GM12892 (cell line): ENCODE measurements at regions not wholly inside any gene's neighbourhood (a gene's known extent, or its start where the extent isn't known, plus 50 kb on each side); places are given as distances from the start of the nearest gene placed in this dataset.

Experiments used
- DNase-seq: peaks from one replicate; pipeline ENCODE4 v3.0.0; 2011; ENCODE audit not compliant: insufficient read length
- FAIRE-seq: peaks from 2 replicates; lab custom pipeline; 2011; peaks lifted over from hg19 to GRCh38; lab: Jason Lieb, UNC
- POLR2A ChIP-seq: IDR thresholded peaks from 2 replicates; pipeline ENCODE4 v1.6.1; 2011; ENCODE audit warnings: low read depth, low read length, control low read depth
- POLR2AphosphoS5 ChIP-seq: IDR thresholded peaks from 2 replicates; pipeline ENCODE4 v1.6.1; 2011; ENCODE audit warnings: low read depth, low read length, control low read depth
- TAF1 ChIP-seq: IDR thresholded peaks from 2 replicates; pipeline ENCODE4 v1.6.1; 2011; ENCODE audit warnings: low read depth, mild to moderate bottlenecking, control low read depth, low read length, borderline replicate concordance

DNA sequence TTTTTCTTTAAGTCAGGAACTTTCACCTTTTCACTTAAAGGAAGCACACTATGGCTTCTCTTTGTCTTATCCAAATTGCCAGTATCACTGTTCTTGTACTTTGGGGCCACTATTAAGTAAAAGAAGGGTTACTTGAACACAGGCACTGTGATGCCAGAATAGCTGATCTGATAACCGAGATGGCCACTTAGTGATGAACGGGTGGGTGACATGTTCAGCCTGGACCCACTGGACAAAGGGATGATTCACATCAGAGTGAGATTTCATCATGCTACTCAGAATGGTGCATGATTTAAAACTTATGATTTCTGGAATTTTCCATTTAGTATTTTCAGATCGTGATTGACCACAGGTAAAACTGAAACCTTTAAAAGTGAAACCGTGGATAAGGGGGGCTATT lies 252.6 kb downstream of the KLF13 start:
- TF ChIP-seq TAF1 (no peak), POLR2A (no peak), POLR2AphosphoS5 (no peak)
- FAIRE-seq (no peak), DNase-seq (no peak)

DNA sequence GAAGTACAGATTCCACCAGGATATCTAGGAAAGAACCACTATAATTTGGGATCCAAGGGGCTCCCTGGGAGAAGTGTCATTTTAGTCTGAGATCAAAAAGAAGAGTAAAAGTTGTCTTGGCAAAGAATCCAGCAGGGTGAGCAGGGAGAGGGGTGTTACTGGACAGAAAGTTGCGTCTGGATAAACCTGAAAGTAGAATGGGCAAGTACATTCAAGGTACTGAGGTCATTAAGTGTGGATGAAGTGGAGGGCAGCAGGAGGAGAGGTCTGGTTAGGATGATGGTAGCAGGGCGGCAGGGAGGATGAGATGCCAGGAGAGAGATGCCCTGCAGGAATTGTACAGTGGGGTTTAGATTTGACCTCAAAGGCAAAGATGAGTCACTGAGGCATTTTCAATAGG lies 253.3 kb downstream of the KLF13 start:
- no peak for DNase-seq
- FAIRE-seq = no peak
- TF ChIP-seq POLR2A (no peak), POLR2AphosphoS5 (no peak), TAF1 (no peak)

DNA sequence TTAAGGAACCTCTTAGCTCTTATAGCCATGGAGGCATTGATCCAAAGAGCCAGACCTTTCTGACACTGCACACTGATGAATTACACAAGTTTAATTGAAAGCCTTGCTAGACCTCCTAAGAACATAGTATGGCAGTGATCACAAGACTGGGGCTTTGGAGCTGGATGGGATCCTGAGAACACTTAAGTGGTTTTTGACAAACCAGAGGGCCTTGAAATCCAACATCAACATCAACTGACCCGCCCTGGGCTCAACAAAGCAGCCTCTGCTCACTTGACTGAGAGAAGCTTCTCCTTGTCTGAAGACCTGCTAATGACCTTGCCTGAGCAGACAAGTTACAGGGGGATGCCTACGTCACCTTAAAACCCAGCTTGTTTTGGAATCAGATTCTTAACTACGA lies 257.6 kb downstream of the KLF13 start:
- TF ChIP-seq POLR2AphosphoS5 = no peak
- TF ChIP-seq TAF1 = no peak
- TF ChIP-seq POLR2A = no peak
- DNase-seq (no peak), FAIRE-seq (no peak)

DNA sequence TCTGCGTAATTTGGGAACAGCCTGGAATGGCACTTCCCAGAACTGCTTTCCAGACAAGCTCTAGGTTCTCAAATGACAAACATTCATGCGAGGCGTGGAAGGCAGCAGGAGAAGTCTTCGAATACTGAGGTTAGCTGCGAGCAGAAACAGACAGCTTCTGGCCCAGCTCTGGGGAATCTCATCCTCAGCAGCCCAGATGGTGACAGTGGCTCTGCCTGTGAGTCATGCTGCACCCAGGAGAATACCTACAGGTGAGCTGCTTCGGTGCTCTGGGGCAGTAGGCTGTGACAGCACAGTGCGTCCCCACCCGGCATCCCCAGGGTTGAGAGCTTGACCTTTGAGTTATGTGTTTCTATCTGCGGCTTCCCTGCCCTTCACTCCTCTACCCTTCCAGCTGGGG lies 258.6 kb downstream of the KLF13 start:
- DNase-seq (no peak), FAIRE-seq (no peak)
- TF ChIP-seq TAF1 (no peak), POLR2AphosphoS5 (no peak), POLR2A (no peak)

DNA sequence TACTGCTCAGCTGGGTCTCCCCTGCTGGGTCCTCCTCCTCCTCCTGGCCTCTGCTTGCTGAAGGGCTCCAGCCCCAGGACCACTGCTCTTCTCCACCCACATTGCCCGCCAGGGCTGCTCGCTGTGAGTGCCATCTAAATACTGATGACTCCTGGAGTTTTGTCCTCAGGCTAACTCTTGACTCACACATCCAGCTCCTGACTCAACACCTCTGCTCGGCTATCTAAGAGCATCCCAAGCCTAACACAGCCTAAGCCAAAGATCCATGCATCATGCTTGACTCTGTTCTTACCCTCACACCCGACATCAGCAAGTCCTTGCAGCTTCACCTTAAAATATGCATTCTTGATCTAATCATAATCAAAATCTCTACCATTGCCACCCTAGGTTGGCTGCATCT lies 260.2 kb downstream of the KLF13 start:
- DNase-seq (no peak), FAIRE-seq (no peak)
- no peak for TF ChIP-seq TAF1
- no peak for TF ChIP-seq POLR2A
- TF ChIP-seq POLR2AphosphoS5 = no peak

DNA sequence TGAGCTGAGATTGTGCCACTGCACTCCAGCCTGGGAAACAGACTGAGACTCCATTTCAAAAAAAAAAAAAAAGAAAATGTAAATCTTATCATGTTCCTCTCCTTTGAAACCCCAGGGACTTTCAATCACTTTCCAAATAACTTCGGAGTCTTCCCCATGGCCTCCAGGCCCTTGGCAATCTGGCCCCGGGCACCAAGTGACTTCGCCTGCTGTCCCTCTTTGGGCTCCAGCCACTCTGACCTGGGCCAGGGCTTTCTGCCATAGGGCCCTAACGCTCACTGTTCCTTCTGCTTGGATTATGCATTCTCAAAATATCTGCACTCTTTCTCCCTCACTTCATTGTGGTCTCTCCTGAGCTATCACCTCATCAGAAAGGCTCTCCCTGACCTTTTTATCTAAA lies 260.9 kb downstream of the KLF13 start:
- DNase-seq (no peak), FAIRE-seq (no peak)

DNA sequence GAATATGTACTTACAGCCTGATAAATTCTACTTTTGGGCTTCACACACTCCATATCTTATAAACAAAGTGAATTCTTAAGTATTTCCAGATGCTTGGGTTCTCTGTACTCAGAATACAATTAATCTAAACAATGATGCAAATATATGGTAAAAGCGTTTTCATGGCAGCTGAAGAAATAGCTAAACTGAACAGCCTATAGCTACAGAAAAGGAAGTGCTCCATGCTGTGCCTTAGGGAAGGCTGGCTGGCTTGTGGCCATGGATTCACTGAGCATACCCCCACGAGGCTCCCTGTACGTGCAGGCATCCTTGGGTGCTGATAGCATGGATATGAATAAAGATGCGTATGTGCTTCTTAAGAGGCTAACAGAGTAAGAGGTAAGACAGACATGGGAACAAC lies 264.0 kb downstream of the KLF13 start:
- DNase-seq (no peak), FAIRE-seq (no peak)
- TF ChIP-seq POLR2A (no peak), POLR2AphosphoS5 (no peak), TAF1 (no peak)

More for the DNA sequence above, 260.9 kb downstream of the KLF13 start:
- TF ChIP-seq POLR2AphosphoS5 (no peak), POLR2A (no peak), TAF1 (no peak)

DNA sequence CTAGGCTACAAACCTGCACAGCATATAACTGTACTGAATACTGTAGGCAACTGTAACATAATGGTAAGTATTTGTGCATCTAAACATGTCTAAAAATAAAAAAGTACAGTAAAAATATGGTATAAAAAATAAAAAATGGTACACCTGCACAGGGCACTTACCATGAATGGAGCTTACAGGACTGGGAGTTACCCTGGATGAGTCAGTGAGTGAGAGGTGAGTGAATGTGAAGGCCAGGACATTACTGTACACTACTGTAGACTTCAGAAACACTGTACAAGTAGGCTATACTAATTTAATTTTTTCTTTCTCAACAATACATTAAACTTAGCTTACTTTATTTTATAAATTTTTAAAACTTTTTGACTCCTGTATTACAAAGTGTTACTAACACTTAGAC lies 265.3 kb downstream of the KLF13 start:
- TF ChIP-seq TAF1 (no peak), POLR2A (no peak), POLR2AphosphoS5 (no peak)
- DNase-seq (no peak), FAIRE-seq (no peak)

DNA sequence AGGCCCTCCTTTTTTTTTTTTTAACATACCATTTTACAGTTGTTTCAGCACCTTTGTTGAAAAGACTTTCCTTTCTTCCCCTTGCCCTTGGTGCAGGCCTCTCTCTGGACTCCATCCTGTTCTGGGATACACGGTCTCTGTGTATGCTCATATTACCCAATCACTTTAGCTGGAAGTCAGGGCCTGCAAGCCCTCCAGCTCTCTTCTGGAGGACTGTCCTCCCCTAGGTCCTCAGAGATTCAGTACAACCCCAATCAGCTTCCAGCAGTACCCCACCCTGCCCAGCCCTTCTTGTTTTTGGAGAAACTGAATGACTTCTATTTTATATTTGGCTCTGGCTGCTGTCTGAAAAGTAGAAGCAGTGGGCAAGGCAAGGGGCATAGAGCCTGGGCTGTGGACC lies 270.8 kb downstream of the KLF13 start:
- TF ChIP-seq POLR2A (no peak), TAF1 (no peak), POLR2AphosphoS5 (no peak)
- no peak for FAIRE-seq
- DNase-seq = no peak

DNA sequence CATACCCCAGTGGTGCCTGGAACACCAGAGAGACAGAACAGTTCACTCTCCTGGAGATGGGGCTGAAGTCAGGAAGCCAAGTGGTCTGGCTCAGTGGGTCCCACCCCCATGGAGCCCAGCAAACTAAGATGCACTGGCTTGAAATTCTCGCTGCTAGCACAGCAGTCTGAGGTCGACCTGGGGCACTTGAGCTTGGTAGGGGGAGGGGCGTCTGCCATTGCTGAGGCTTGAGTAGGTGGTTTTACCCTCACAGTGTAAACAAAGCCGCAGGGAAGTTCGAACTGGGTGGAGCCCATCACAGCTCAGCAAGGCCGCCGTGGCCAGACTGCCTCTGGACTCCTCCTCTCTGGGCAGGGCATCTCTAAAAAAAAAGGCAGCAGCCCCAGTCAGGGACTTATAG lies 272.0 kb downstream of the KLF13 start:
- DNase-seq (no peak), FAIRE-seq (no peak)
- TF ChIP-seq TAF1 = no peak
- no peak for TF ChIP-seq POLR2A
- no peak for TF ChIP-seq POLR2AphosphoS5

DNA sequence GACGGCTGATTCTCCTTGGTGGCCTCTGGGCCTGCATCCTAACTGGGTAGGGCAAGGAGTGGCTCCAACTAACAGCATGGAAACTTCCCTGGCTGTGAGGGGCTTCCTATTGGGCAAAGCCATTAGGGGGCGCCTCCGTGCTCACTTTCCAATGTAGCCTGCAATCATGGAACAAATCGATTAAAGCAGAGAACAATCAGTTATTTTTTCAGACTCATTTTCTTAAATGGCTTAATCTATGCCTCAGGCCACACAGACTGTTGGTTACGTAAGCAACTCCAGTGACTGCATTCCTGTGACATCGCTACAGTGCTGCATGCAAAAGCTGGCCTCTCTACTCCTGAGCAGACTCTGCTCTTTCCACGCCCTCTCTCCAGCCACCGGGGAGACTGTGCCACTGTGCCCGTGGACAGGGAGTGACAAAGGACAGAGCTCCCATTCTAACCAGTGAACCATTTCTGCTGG lies 278.9 kb downstream of the KLF13 start:
- DNase-seq (no peak), FAIRE-seq (no peak)
- TF ChIP-seq POLR2AphosphoS5 (no peak), TAF1 (no peak), POLR2A (no peak)

DNA sequence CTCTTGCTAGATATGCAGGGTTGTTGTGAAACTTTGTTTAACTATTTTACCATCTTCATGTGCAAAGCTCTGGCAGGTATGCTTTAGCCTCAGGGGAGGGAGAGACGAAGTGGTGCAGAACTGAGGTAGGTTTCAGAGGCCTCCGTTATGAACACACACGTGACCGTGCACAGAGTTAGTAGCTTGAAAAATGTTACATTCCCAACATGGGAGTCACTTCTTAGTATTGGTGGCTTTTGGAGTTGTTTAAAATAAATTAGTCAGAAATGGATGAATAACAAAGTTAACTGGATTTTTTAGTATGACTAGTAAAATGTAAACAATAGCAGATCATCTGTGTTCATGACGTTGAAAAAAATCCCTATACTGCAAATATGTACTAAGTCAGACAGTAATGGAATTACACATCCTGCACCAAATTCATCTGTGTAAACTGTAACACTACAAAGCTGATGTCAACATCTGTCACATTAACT lies 279.6 kb downstream of the KLF13 start:
- DNase-seq (no peak), FAIRE-seq (no peak)
- no peak for TF ChIP-seq POLR2AphosphoS5
- no peak for TF ChIP-seq POLR2A
- TF ChIP-seq TAF1 = no peak
